Parathyroid adenoma (tissue), 2 donors: ENCODE measurements at regions not wholly inside any gene's neighbourhood (a gene's known extent, or its start where the extent isn't known, plus 50 kb on each side); places are given as distances from the start of the nearest gene placed in this dataset.

Experiments
- H2AFZ ChIP-seq: fragments of 300-600 bp; sonication (generic); one replicate; pipeline ENCODE4 v1.7.0; 2017; ENCODE audit warnings: antibody characterized with exemption, mild to moderate bottlenecking
- H3K27ac ChIP-seq: fragments of 300-600 bp; sonication (generic); one replicate; pipeline ENCODE4 v1.7.0; 2017
- H3K27me3 ChIP-seq: fragments of 300-600 bp; sonication (generic); one replicate; pipeline ENCODE4 v1.7.0; 2017; ENCODE audit warnings: low read length; ENCODE audit not compliant: control insufficient read depth, insufficient read depth
- H3K36me3 ChIP-seq: fragments of 300-600 bp; sonication (generic); one replicate; pipeline ENCODE4 v1.7.0; 2017; ENCODE audit warnings: low read length; ENCODE audit not compliant: control insufficient read depth, insufficient read depth
- H3K4me1 ChIP-seq: fragments of 300-600 bp; sonication (generic); one replicate; pipeline ENCODE4 v1.7.0; 2017; ENCODE audit warnings: control low read depth
- H3K4me2 ChIP-seq: fragments of 300-600 bp; sonication (generic); one replicate; pipeline ENCODE4 v1.7.0; 2017; ENCODE audit warnings: low read length
- H3K4me3 ChIP-seq: fragments of 300-600 bp; sonication (generic); one replicate; pipeline ENCODE4 v1.7.0; 2017; ENCODE audit warnings: low read depth, low read length
- H3K79me2 ChIP-seq: fragments of 300-600 bp; sonication (generic); one replicate; pipeline ENCODE4 v1.7.0; 2017; ENCODE audit warnings: control low read depth
- H3K9ac ChIP-seq: fragments of 300-600 bp; sonication (generic); one replicate; pipeline ENCODE4 v1.7.0; 2017; ENCODE audit warnings: mild to moderate bottlenecking
- H3K9me3 ChIP-seq: fragments of 300-600 bp; sonication (generic); one replicate; pipeline ENCODE4 v1.7.0; 2017; ENCODE audit warnings: low read length; ENCODE audit not compliant: control insufficient read depth
- TF ChIP-seq, protein P1 (sequence below): fragments of 300-600 bp; sonication (generic); IDR thresholded peaks from one replicate; pipeline ENCODE4 v1.7.0; 2017; ENCODE audit warnings: antibody characterized with exemption, mild to moderate bottlenecking
- donor health status: primary hyperparathyroidism.

DNA sequence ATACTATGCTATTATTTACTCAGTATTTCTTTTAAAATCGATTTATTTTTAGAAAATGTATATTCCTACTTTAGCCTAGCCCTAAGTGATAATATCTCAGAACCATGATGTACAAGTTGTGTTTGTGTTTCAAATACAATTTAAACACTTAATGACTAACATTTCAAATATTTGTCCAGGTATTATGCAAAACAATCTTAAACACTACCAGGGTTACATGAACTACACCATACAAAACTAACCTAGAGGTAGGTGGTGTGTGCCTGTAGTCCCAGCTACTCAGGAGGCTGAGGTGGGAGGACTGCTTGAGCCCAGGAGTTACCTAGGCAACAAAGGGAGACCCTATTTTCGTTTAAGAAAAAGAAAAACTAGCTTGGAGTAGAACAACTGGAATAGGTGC, 83.0 kb upstream of the TMEM33 start:
- TF ChIP-seq, protein P1, sequence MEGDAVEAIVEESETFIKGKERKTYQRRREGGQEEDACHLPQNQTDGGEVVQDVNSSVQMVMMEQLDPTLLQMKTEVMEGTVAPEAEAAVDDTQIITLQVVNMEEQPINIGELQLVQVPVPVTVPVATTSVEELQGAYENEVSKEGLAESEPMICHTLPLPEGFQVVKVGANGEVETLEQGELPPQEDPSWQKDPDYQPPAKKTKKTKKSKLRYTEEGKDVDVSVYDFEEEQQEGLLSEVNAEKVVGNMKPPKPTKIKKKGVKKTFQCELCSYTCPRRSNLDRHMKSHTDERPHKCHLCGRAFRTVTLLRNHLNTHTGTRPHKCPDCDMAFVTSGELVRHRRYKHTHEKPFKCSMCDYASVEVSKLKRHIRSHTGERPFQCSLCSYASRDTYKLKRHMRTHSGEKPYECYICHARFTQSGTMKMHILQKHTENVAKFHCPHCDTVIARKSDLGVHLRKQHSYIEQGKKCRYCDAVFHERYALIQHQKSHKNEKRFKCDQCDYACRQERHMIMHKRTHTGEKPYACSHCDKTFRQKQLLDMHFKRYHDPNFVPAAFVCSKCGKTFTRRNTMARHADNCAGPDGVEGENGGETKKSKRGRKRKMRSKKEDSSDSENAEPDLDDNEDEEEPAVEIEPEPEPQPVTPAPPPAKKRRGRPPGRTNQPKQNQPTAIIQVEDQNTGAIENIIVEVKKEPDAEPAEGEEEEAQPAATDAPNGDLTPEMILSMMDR, result no peak
- H3K9me3 ChIP-seq, result no peaks in the 10 kb centered on the region
- no peak overlapping the region for H3K4me3 ChIP-seq
- no peaks in the 10 kb centered on the region for H3K27me3 ChIP-seq
- no peak overlapping the region for H3K27ac ChIP-seq
- no peaks in the 10 kb centered on the region for H3K4me1 ChIP-seq
- no peak overlapping the region for H2AFZ ChIP-seq
- H3K9ac ChIP-seq, result no peak overlapping the region
- no peak overlapping the region for H3K4me2 ChIP-seq
- H3K79me2 ChIP-seq, result no peaks in the 10 kb centered on the region
- no peaks in the 10 kb centered on the region for H3K36me3 ChIP-seq

DNA sequence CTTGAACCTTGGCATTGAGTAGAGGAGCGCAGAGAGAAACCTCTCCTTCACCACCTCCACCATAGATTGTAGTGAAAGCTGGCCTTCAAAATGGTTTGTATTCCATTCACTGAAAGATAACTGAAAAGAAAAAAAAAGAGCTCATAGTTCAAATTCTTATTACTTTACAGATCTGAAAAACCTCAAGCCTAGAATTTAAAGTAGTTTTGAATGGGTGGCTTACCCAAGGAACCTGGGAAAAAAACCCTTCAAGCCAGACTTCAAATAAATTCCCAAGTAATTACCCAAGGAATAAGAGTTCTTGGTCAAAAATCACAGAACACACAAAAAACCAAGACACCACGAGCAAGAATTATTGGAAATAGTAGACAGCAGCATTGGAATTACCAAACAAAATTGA, 83.6 kb upstream of the TMEM33 start:
- TF ChIP-seq, protein P1, result no peak
- Histone ChIP-seq H3K9me3 (no peaks in the 10 kb centered on the region), H3K4me2 (no peak overlapping the region), H2AFZ (no peak overlapping the region), H3K9ac (no peak overlapping the region), H3K4me3 (no peak overlapping the region), H3K79me2 (no peaks in the 10 kb centered on the region), H3K36me3 (no peaks in the 10 kb centered on the region), H3K27me3 (no peaks in the 10 kb centered on the region), H3K4me1 (no peaks in the 10 kb centered on the region), H3K27ac (no peak overlapping the region)

DNA sequence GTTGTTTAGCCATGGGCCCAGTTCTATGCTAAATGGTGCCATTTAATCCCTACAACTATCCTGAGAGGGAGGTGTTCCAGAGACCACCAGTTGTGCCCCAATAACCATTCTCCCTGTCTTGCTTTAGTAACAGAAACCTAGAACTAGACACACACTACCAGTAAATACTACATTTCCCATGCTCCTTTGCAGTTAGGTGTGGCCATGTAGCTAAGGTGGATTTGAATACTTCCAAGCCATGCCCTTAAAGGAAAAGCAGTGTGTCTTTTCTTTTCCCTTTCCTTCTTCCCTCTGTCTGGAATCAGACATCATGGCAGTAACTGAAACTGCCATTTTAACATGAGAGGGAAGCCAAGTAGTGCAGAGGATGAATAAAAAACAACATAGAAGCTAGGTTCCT, 90.9 kb upstream of the TMEM33 start:
- H3K36me3 ChIP-seq, result no peaks in the 10 kb centered on the region
- no peak overlapping the region for H3K9ac ChIP-seq
- no peak overlapping the region for H3K4me3 ChIP-seq
- H2AFZ ChIP-seq, result no peak overlapping the region
- H3K4me2 ChIP-seq, result no peak overlapping the region
- TF ChIP-seq, protein P1, result no peak
- no peaks in the 10 kb centered on the region for H3K27me3 ChIP-seq
- H3K79me2 ChIP-seq, result no peaks in the 10 kb centered on the region
- no peak overlapping the region for H3K27ac ChIP-seq
- H3K9me3 ChIP-seq, result no peaks in the 10 kb centered on the region
- H3K4me1 ChIP-seq, result no peaks in the 10 kb centered on the region

DNA sequence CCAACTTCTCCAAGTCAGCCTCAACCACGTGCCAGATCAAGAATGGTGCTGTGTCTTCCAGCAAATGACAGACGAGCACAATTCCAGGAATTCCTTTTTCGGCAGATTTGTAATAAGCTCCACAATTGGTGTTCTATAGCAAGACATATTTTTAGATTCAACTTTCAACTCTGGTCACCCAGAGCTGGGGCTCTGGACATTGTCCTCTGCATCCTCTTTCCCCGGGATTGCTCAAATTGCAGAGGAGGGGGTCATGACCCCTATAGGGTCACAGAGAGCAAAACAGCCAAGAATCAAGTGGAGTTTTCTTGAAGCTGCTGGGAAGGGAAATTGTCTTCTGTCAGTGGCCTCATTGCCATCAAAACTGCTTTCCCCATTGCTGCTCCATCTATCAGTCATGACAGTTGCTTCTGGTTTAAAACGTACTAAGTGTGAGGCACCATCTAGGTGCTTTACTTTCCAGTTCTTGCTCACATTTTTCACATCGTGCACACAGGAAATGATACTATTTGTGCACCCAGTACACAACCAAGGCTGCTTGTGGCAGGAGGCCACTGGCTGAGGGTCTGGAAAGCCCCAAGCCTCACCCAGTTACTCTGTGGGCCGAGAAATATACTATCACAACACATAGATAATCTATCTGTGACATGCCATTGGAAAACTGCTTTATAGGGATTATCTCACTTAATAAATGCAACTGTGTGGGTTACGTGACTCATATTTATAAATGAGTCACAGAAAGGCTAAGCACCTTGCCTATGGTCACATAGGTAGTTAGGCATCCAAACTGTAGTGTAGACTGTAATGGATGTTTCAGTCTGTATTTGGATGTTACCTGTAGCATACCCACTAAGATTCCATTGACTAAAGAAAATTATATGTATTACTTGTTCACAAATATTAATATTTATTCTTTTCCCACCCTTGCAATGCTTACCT, 91.7 kb upstream of the PHOX2B start:
- Histone ChIP-seq H2AFZ (no peak overlapping the region), H3K27ac (no peak overlapping the region), H3K36me3 (no peaks in the 10 kb centered on the region), H3K27me3 (no peaks in the 10 kb centered on the region), H3K79me2 (no peaks in the 10 kb centered on the region), H3K9me3 (no peaks in the 10 kb centered on the region), H3K9ac (no peak overlapping the region), H3K4me3 (no peak overlapping the region), H3K4me2 (no peak overlapping the region), H3K4me1 (no peaks in the 10 kb centered on the region)
- TF ChIP-seq, protein P1, result no peak

DNA sequence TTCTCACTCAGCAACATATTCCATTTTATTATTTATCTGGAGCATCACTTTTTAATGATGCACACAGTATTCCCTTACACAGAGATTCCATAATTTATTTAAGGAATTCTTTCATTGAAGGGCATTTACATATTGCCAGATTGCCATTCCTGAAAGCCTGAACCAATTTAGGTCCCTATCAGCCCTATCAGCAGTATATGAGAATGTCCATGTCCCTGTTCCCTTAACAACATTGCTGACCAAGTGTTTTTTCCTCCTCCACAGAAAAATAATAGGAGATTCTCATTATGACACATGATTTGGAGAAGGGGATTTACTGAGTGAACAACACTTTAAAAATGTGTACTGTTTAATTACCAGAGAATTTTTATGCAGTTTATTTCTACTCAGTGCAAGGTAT, 90.1 kb upstream of the PHOX2B start:
- Histone ChIP-seq H3K9me3 (no peaks in the 10 kb centered on the region), H3K27ac (no peak overlapping the region), H3K9ac (no peak overlapping the region), H3K79me2 (no peaks in the 10 kb centered on the region), H3K27me3 (no peaks in the 10 kb centered on the region), H3K4me3 (no peak overlapping the region), H2AFZ (no peak overlapping the region), H3K4me2 (no peak overlapping the region), H3K4me1 (no peaks in the 10 kb centered on the region), H3K36me3 (no peaks in the 10 kb centered on the region)
- TF ChIP-seq, protein P1, result no peak
